ENCODE measurements at regions not wholly inside any gene's neighbourhood (a gene's known extent, or its start where the extent isn't known, plus 50 kb on each side); places are given as distances from the start of the nearest gene placed in this dataset.

GRCh38 chr11:133598906-133599305, 66.6 kb upstream of the OPCML start:
- Histone ChIP-seq H3K27ac (ENCODE audit: low read depth, low read length) (no peak overlapping the region), H3K27me3 (ENCODE audit: control insufficient read depth, insufficient read depth, low read length) (no peaks in the 10 kb centered on the region), H3K9me3 (ENCODE audit: control insufficient read depth, insufficient read depth, low read length) (peaks cover 40% of the 10 kb centered on the region), H3K4me3 (ENCODE audit: low read depth, low read length) (no peak overlapping the region)
- DNase-seq (ENCODE audit: low read depth, low spot score): no peak
- POLR2A ChIA-PET: no interaction called here
- TF ChIP-seq, protein P1, sequence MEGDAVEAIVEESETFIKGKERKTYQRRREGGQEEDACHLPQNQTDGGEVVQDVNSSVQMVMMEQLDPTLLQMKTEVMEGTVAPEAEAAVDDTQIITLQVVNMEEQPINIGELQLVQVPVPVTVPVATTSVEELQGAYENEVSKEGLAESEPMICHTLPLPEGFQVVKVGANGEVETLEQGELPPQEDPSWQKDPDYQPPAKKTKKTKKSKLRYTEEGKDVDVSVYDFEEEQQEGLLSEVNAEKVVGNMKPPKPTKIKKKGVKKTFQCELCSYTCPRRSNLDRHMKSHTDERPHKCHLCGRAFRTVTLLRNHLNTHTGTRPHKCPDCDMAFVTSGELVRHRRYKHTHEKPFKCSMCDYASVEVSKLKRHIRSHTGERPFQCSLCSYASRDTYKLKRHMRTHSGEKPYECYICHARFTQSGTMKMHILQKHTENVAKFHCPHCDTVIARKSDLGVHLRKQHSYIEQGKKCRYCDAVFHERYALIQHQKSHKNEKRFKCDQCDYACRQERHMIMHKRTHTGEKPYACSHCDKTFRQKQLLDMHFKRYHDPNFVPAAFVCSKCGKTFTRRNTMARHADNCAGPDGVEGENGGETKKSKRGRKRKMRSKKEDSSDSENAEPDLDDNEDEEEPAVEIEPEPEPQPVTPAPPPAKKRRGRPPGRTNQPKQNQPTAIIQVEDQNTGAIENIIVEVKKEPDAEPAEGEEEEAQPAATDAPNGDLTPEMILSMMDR (IDR thresholded peaks at IDR 0.05; ENCODE audit: low read depth, low read length): no peak
- CTCF ChIA-PET: interaction anchor here (1.6 kb wide), 1 partner anchor 15 kb away, joined by 3 read pairs; no protein-coding TSS in a partner anchor

DNA sequence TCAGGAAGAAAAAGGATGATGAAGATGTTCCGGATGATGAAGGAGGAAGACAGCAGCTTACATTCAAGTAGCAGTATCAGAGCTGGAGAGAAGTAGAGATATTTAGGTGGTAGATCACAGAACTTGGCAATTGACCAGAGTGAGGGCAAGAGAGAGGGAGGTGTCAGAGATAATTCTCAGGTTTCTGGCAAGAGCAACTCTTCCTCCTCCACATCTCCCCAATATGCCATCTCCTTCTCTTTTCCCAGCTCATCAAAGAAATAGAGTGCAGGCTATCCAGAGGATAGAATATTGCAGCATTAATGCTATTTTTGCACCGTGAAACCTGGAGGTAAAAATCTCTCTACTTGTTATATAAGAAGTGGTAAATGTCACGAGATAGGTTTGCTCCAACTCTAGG, 64.9 kb upstream of the OPCML start:
- TF ChIP-seq, protein P1 (IDR thresholded peaks at IDR 0.05; ENCODE audit: low read depth, low read length): no peak
- no peaks in the 10 kb centered on the region for H3K27me3 ChIP-seq (ENCODE audit: control insufficient read depth, insufficient read depth, low read length)
- peaks cover 34% of the 10 kb centered on the region for H3K9me3 ChIP-seq (ENCODE audit: control insufficient read depth, insufficient read depth, low read length)
- H3K27ac ChIP-seq (ENCODE audit: low read depth, low read length): no peak overlapping the region
- CTCF ChIA-PET: no interaction called here
- no peak for DNase-seq (ENCODE audit: low read depth, low spot score)
- H3K4me3 ChIP-seq (ENCODE audit: low read depth, low read length): no peak overlapping the region
- POLR2A ChIA-PET: no interaction called here

GRCh38 chr11:133595998-133596590, 63.8 kb upstream of the OPCML start:
- ChIA-PET CTCF (no interaction called here), POLR2A (no interaction called here)

GRCh38 chr11:133593036-133593435, 60.7 kb upstream of the OPCML start:
- POLR2A ChIA-PET: no interaction called here
- CTCF ChIA-PET: no interaction called here
- Histone ChIP-seq H3K4me3 (ENCODE audit: low read depth, low read length) (no peak overlapping the region), H3K27ac (ENCODE audit: low read depth, low read length) (no peak overlapping the region), H3K9me3 (ENCODE audit: control insufficient read depth, insufficient read depth, low read length) (peaks cover 27% of the 10 kb centered on the region), H3K27me3 (ENCODE audit: control insufficient read depth, insufficient read depth, low read length) (no peaks in the 10 kb centered on the region)
- no peak for DNase-seq (ENCODE audit: low read depth, low spot score)
- TF ChIP-seq, protein P1 (IDR thresholded peaks at IDR 0.05; ENCODE audit: low read depth, low read length): no peak

More at GRCh38 chr11:133595998-133596590, 63.8 kb upstream of the OPCML start:
- Histone ChIP-seq H3K27ac (ENCODE audit: low read depth, low read length) (no peak overlapping the region), H3K9me3 (ENCODE audit: control insufficient read depth, insufficient read depth, low read length) (peaks cover 24% of the 10 kb centered on the region), H3K27me3 (ENCODE audit: control insufficient read depth, insufficient read depth, low read length) (no peaks in the 10 kb centered on the region), H3K4me3 (ENCODE audit: low read depth, low read length) (no peak overlapping the region)
- TF ChIP-seq, protein P1 (IDR thresholded peaks at IDR 0.05; ENCODE audit: low read depth, low read length): no peak
- DNase-seq (ENCODE audit: low read depth, low spot score): no peak

DNA sequence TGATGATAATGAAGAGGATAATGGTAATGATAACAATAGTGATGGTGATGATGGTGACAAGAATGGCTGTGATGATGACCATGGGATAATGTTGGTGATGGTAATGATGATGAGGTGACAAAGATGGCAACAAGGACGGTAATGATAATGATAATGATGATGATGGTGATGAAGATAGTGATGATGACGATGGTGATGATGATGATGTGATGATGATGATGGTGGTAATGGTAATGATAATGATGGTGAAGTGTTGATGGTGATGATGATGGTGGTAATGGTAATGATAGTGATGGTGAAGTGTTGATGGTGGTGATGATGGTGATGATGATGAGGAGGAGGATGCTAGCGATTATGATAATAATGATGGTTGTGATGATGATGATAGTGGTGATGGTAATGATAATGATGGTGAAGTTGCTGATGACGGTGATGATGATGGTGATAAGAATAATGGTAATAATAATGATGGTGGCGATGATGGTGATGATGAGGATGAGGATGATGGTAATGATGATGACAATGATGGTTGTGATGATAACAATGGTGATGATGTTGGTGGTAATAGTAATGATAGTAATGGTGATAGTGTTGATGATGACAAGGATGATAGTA, 54.7 kb upstream of the OPCML start:
- TF ChIP-seq, protein P1 (IDR thresholded peaks at IDR 0.05; ENCODE audit: low read depth, low read length): no peak
- Histone ChIP-seq H3K27me3 (ENCODE audit: control insufficient read depth, insufficient read depth, low read length) (no peaks in the 10 kb centered on the region), H3K27ac (ENCODE audit: low read depth, low read length) (no peak overlapping the region), H3K4me3 (ENCODE audit: low read depth, low read length) (no peak overlapping the region), H3K9me3 (ENCODE audit: control insufficient read depth, insufficient read depth, low read length) (peaks cover 34% of the 10 kb centered on the region)
- no peak for DNase-seq (ENCODE audit: low read depth, low spot score)
- POLR2A ChIA-PET: no interaction called here
- CTCF ChIA-PET: no interaction called here
